Keratinocyte (primary cell): ENCODE measurements at regions not wholly inside any gene's neighbourhood (a gene's known extent, or its start where the extent isn't known, plus 50 kb on each side); places are given as distances from the start of the nearest gene placed in this dataset.

Experiments used
- DNase-seq: peaks from one replicate; pipeline ENCODE4 v3.0.0-alpha.2; 2011; ENCODE audit warnings: low read depth, missing footprints, low spot score
- FAIRE-seq: peaks from 2 replicates; lab custom pipeline; 2011; peaks lifted over from hg19 to GRCh38; lab: Jason Lieb, UNC
- H2AFZ ChIP-seq: 2 replicates; pipeline ENCODE4 v1.6.0; 2012; ENCODE audit warnings: low read length, control low read depth, inconsistent platforms; ENCODE audit not compliant: control insufficient read depth
- H3K27ac ChIP-seq: 2 replicates; pipeline ENCODE4 v1.5.1; 2011; ENCODE audit warnings: low read length; ENCODE audit not compliant: control insufficient read depth, insufficient read depth
- H3K27me3 ChIP-seq: 3 replicates; pipeline ENCODE4 v1.6.0; 2011; ENCODE audit warnings: low read length; ENCODE audit not compliant: control insufficient read depth, insufficient read depth; ENCODE audit errors: extremely low read depth
- H3K36me3 ChIP-seq, 2 experiments: 2 replicates in 1 of 2; 3 replicates in 1 of 2; pipeline ENCODE4 v1.5.1; 2011; ENCODE audit warnings: low read length in 2 of 2, mild to moderate bottlenecking in 1 of 2; ENCODE audit not compliant: control insufficient read depth in 2 of 2, insufficient read depth in 2 of 2; ENCODE audit errors: extremely low read depth in 1 of 2
- H3K4me1 ChIP-seq: 3 replicates; pipeline ENCODE4 v1.5.1; 2011; ENCODE audit warnings: low read length; ENCODE audit not compliant: control insufficient read depth, insufficient read depth; ENCODE audit errors: extremely low read depth
- H3K4me2 ChIP-seq: 3 replicates; pipeline ENCODE4 v1.6.0; 2011; ENCODE audit warnings: low read depth, low read length; ENCODE audit not compliant: control insufficient read depth, insufficient read depth; ENCODE audit errors: extremely low read depth
- H3K4me3 ChIP-seq, 3 experiments: fragments of 200-600 bp in 1 of 3; sonication (generic) in 1 of 3; 2 replicates in 2 of 3; 3 replicates in 1 of 3; pipeline ENCODE4 v1.5.1; 2011 to 2016; ENCODE audit warnings: low read length in 3 of 3, mild to moderate bottlenecking in 3 of 3, control low read depth in 2 of 3, inconsistent platforms in 1 of 3, low read depth in 1 of 3, mixed read lengths in 1 of 3, mixed run types in 1 of 3, moderate library complexity in 1 of 3; ENCODE audit not compliant: control insufficient read depth in 2 of 3, insufficient read depth in 2 of 3; ENCODE audit errors: extremely low read depth in 1 of 3
- H3K79me2 ChIP-seq: 2 replicates; pipeline ENCODE4 v1.6.0; 2012; ENCODE audit warnings: low read length; ENCODE audit not compliant: control insufficient read depth, insufficient read depth
- H3K9ac ChIP-seq: 3 replicates; pipeline ENCODE4 v1.6.0; 2011; ENCODE audit warnings: low read length; ENCODE audit not compliant: control insufficient read depth, insufficient read depth; ENCODE audit errors: extremely low read depth
- H3K9me1 ChIP-seq: 3 replicates; pipeline ENCODE4 v1.6.0; 2011; ENCODE audit warnings: low read length; ENCODE audit not compliant: control insufficient read depth, insufficient read depth; ENCODE audit errors: extremely low read depth
- H3K9me3 ChIP-seq: 2 replicates; pipeline ENCODE4 v1.5.1; 2012; ENCODE audit warnings: low read depth, low read length; ENCODE audit not compliant: control insufficient read depth
- H4K20me1 ChIP-seq: 3 replicates; pipeline ENCODE4 v1.6.0; 2011; ENCODE audit warnings: low read length; ENCODE audit not compliant: control insufficient read depth, insufficient read depth; ENCODE audit errors: extremely low read depth
- CTCF ChIP-seq, 3 experiments: IDR thresholded peaks in 1 of 3; conservative IDR thresholded peaks in 1 of 3; optimal IDR thresholded peaks in 1 of 3; 2 replicates in 2 of 3; 3 replicates in 1 of 3; pipeline versions ENCODE3 to v1.5.1; 2011; ENCODE audit warnings: low read length in 3 of 3, mild to moderate bottlenecking in 3 of 3, moderate library complexity in 2 of 3, control low read depth in 1 of 3, inconsistent platforms in 1 of 3; ENCODE audit not compliant: insufficient read depth in 2 of 3; ENCODE audit errors: extremely low read depth in 1 of 3
- EZH2 ChIP-seq: IDR thresholded peaks from one replicate; pipeline ENCODE4 v1.6.1; 2012; ENCODE audit warnings: inconsistent platforms, mild to moderate bottlenecking, low read length, moderate library complexity
- dilution Hi-C: fragments of 300-500 bp; cut with MboI; formaldehyde crosslinking; loops from one replicate; pipeline ENCODE4 v1.7.0; 2020; ENCODE audit warnings: low sequenced_read_pairs; ENCODE audit not compliant: extremely low pct_ligation_motif_present

DNA sequence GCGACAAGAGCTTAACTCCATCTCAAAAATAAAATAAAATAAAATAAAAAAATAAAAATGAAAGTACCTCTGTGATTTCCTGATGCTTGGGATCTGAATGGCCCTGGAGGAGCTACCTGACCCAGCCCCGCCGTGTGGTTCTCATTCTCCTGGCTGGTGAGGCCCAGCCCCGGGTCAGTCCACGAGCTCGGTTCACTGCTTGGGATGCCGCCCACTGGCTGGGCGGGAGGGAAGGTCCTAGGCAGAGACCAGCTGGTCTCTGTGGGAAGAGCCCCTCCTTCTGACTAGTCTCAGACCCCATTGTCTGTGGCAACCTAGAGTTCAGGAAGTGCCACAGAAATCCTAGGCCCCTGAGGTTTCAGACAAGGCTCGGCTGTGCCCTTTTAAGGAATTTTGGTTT, 55.1 kb upstream of the DLGAP1 start:
- H3K27ac ChIP-seq: no peak overlapping the region
- dilution Hi-C loops: no loop called here
- H4K20me1 ChIP-seq: no peaks in the 10 kb centered on the region
- H2AFZ ChIP-seq: no peak overlapping the region
- H3K79me2 ChIP-seq: no peaks in the 10 kb centered on the region
- no peaks in the 10 kb centered on the region for H3K27me3 ChIP-seq
- H3K9me3 ChIP-seq: peaks cover 2% of the 10 kb centered on the region
- H3K9ac ChIP-seq: no peak overlapping the region
- H3K36me3 ChIP-seq: no peaks in the 10 kb centered on the region
- no peaks in the 10 kb centered on the region for H3K4me1 ChIP-seq
- no peak for TF ChIP-seq EZH2
- no peak for TF ChIP-seq CTCF (optimal IDR thresholded peaks at IDR 0.05 in 1 of 3, IDR thresholded peaks at IDR 0.05 in 1 of 3, conservative IDR thresholded peaks at IDR 0.05 in 1 of 3; ENCODE audit: extremely low read depth in 1 of 3, insufficient read depth in 2 of 3, low read length in 3 of 3)
- FAIRE-seq (no peak), DNase-seq (no peak)
- H3K4me2 ChIP-seq: no peak overlapping the region
- H3K4me3 ChIP-seq: no peak overlapping the region
- no peaks in the 10 kb centered on the region for H3K9me1 ChIP-seq
